Adipocyte (in vitro differentiated cells): ENCODE measurements at regions not wholly inside any gene's neighbourhood (a gene's known extent, or its start where the extent isn't known, plus 50 kb on each side); places are given as distances from the start of the nearest gene placed in this dataset.
"Not testable (repeated sequence)": the region's sequence is repeated elsewhere in the genome, so short reads cannot be mapped to it uniquely, and the experiment has no call there.

Source experiments
- DNase-seq: peaks from one replicate; pipeline ENCODE4 v3.0.0-alpha.2; 2015; ENCODE audit warnings: low read depth
- H3K27me3 ChIP-seq: replicated peaks from 2 replicates; pipeline ENCODE4 v1.7.0; 2013; ENCODE audit warnings: mild to moderate bottlenecking, low read length, moderate library complexity; ENCODE audit not compliant: control insufficient read depth, insufficient read depth
- H3K36me3 ChIP-seq: 2 replicates; pipeline ENCODE4 v1.7.0; 2013; ENCODE audit warnings: low read length, mild to moderate bottlenecking, moderate library complexity; ENCODE audit not compliant: control insufficient read depth, insufficient read depth, severe bottlenecking
- H3K4me1 ChIP-seq: 2 replicates; pipeline ENCODE4 v1.7.0; 2013; ENCODE audit warnings: mild to moderate bottlenecking, low read length, moderate library complexity; ENCODE audit not compliant: control insufficient read depth, insufficient read depth
- H3K4me3 ChIP-seq: 2 replicates; pipeline ENCODE4 v1.7.0; 2013; ENCODE audit warnings: mild to moderate bottlenecking, low read length, moderate library complexity
- H3K9ac ChIP-seq: 2 replicates; pipeline ENCODE4 v1.7.0; 2013; ENCODE audit warnings: mild to moderate bottlenecking, low read length, moderate library complexity
- H3K9me3 ChIP-seq: 2 replicates; pipeline ENCODE4 v1.7.0; 2013; ENCODE audit warnings: mild to moderate bottlenecking, low read length, moderate library complexity; ENCODE audit not compliant: control insufficient read depth

DNA sequence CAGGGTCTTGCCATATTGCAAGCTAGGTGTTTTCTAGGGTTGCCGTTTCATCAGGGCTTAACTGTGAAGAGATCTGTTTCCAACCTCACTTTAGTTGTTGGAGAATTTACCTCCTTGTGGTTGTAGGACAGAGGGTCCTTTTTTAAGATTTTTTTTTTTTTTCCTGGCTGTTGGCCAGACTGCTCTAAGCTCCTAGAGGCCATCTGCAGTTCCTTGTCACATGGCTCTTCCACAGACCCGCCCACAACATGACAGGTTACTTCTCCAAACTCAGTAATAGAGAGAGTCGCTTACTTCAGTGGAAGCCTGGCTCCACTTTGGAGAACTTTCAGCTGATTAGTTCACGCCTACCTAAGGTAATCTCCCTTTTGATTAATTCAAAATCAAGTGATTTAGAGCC lies 543.7 kb downstream of the DMRTA1 start:
- no peak for DNase-seq
- H3K9ac ChIP-seq = no peak overlapping the region
- no peak overlapping the region for H3K4me3 ChIP-seq
- no peaks in the 10 kb centered on the region for H3K27me3 ChIP-seq
- no peaks in the 10 kb centered on the region for H3K36me3 ChIP-seq
- no peaks in the 10 kb centered on the region for H3K9me3 ChIP-seq
- H3K4me1 ChIP-seq = no peaks in the 10 kb centered on the region

- DNase-seq = no peak
- no peaks in the 10 kb centered on the region for H3K27me3 ChIP-seq
- H3K4me1 ChIP-seq = no peaks in the 10 kb centered on the region
- no peaks in the 10 kb centered on the region for H3K36me3 ChIP-seq
- H3K4me3 ChIP-seq = no peak overlapping the region
- H3K9me3 ChIP-seq = peaks cover 6% of the 10 kb centered on the region
- H3K9ac ChIP-seq = no peak overlapping the region
These were observed 546.2 kb downstream of the DMRTA1 start for GRCh38 chr9:22992780-22993179.

DNA sequence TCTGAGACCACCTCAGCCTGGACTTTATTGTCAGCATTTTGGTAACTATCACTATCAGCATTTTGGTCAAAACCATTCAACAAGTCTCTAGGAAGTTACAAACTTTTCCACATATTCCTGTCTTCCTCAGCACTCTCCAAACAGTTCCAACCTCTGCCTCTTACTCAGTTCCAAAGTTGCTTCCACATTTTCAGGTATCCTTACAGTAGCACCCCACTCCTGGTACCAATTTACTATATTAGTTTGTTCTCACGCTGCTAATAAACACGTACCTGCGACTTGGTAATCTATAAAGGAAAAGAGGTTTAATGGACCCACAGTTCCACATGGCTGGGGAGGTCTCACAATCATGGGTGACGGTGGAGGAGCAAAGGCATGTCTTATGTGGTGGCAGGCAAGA lies 551.3 kb downstream of the DMRTA1 start:
- Histone ChIP-seq H3K9ac (no peak overlapping the region), H3K9me3 (peaks cover 14% of the 10 kb centered on the region), H3K36me3 (no peaks in the 10 kb centered on the region), H3K4me3 (peak overlapping the region; percentile 20), H3K4me1 (no peaks in the 10 kb centered on the region), H3K27me3 (no peaks in the 10 kb centered on the region)
- no peak for DNase-seq

DNA sequence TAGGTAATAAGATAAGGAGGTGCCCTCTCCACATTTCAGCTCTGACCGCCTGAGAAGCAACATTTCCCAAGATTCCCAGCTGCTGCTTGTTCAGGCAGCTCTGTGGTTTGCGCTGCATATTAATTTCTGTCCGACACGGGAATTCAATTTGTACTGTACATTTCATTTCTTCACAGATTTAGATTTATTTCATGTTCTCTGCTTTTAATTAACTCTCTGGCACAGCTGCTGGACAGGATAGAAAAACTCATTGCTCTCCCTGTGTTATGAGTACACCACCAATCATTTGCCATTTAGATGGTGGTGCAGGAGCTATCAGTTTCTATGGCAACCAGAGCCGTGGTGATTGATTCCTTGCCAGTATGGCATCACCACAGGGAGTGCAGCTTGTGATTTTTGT lies 558.5 kb downstream of the DMRTA1 start:
- Histone ChIP-seq H3K9ac (no peak overlapping the region), H3K9me3 (no peaks in the 10 kb centered on the region), H3K36me3 (no peaks in the 10 kb centered on the region), H3K4me3 (no peak overlapping the region), H3K4me1 (no peaks in the 10 kb centered on the region), H3K27me3 (no peaks in the 10 kb centered on the region)
- peak; percentile 1 for DNase-seq

- no peak overlapping the region for H3K9ac ChIP-seq
- H3K9me3 ChIP-seq = no peaks in the 10 kb centered on the region
- H3K4me3 ChIP-seq = no peak overlapping the region
- no peaks in the 10 kb centered on the region for H3K36me3 ChIP-seq
- no peak for DNase-seq
- H3K27me3 ChIP-seq = no peaks in the 10 kb centered on the region
- no peaks in the 10 kb centered on the region for H3K4me1 ChIP-seq
These were observed 559.5 kb downstream of the DMRTA1 start for GRCh38 chr9:23006127-23006526.

GRCh38 chr9:23011669-23012068 lies 565.0 kb downstream of the DMRTA1 start:
- no peak overlapping the region for H3K4me3 ChIP-seq
- no peak overlapping the region for H3K9ac ChIP-seq
- no peaks in the 10 kb centered on the region for H3K9me3 ChIP-seq
- peak; percentile 33 for DNase-seq
- no peaks in the 10 kb centered on the region for H3K36me3 ChIP-seq
- H3K4me1 ChIP-seq = no peaks in the 10 kb centered on the region
- no peaks in the 10 kb centered on the region for H3K27me3 ChIP-seq

- Histone ChIP-seq H3K27me3 (no peaks in the 10 kb centered on the region), H3K9ac (no peak overlapping the region), H3K36me3 (no peaks in the 10 kb centered on the region), H3K4me1 (no peaks in the 10 kb centered on the region), H3K9me3 (peaks cover 5% of the 10 kb centered on the region), H3K4me3 (no peak overlapping the region)
- no peak for DNase-seq
These were observed 568.9 kb downstream of the DMRTA1 start for GRCh38 chr9:23015557-23015956.

DNA sequence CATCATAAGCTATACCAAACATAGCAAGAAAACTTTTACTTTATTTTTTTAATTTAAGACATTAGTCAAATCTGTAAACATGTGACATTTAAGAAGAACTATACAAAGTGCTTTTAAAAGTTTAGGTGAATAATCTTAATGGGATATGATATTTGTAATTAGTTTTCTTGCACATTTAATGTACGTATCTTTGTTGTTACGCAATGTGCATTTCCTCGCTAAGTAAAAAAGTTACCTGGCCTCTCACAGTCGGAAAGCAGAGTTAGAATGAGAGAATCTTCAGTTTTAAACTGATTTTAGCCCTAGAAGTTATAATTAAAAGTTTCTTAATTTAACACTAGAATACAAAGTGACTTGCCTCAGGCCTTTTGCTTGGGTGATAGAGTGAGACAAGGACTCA lies 589.8 kb downstream of the DMRTA1 start:
- DNase-seq = no peak

GRCh38 chr9:23039402-23039801 lies 592.8 kb downstream of the DMRTA1 start:
- DNase-seq = no peak
- Histone ChIP-seq H3K4me1 (no peaks in the 10 kb centered on the region), H3K9ac (no peak overlapping the region), H3K36me3 (no peaks in the 10 kb centered on the region), H3K4me3 (no peak overlapping the region), H3K9me3 (peaks cover 4% of the 10 kb centered on the region), H3K27me3 (no peaks in the 10 kb centered on the region)

More for the DNA sequence above, 589.8 kb downstream of the DMRTA1 start:
- Histone ChIP-seq H3K36me3 (no peaks in the 10 kb centered on the region), H3K27me3 (no peaks in the 10 kb centered on the region), H3K9ac (no peak overlapping the region), H3K4me3 (no peak overlapping the region), H3K9me3 (peaks cover 6% of the 10 kb centered on the region), H3K4me1 (no peaks in the 10 kb centered on the region)

DNA sequence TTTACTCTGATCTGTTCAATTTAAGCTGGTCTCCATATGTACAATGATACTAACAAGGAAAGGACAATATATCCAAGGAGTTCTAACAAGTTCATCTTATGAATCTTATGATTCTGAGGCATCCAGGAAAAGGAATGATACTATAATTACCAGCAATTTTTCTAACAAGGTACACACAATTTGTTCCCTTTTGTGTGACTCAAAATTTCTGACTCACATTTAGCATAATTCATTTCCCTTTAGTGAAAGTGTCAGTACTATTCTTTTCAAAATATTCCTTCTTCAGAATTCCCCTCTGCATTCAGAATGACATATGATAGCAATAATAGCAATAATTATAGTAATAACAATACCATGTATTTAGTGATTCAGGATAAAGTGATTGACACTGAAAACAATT lies 594.8 kb downstream of the DMRTA1 start:
- Histone ChIP-seq H3K4me3 (no peak overlapping the region), H3K9ac (no peak overlapping the region), H3K4me1 (no peaks in the 10 kb centered on the region), H3K27me3 (no peaks in the 10 kb centered on the region), H3K36me3 (no peaks in the 10 kb centered on the region), H3K9me3 (no peaks in the 10 kb centered on the region)
- no peak for DNase-seq

- H3K4me3 ChIP-seq = no peak overlapping the region
- no peak overlapping the region for H3K9ac ChIP-seq
- no peaks in the 10 kb centered on the region for H3K27me3 ChIP-seq
- peak; percentile 20 for DNase-seq
- H3K9me3 ChIP-seq = no peaks in the 10 kb centered on the region
- H3K36me3 ChIP-seq = no peaks in the 10 kb centered on the region
- H3K4me1 ChIP-seq = no peaks in the 10 kb centered on the region
These were observed 597.9 kb downstream of the DMRTA1 start for GRCh38 chr9:23044549-23044948.

DNA sequence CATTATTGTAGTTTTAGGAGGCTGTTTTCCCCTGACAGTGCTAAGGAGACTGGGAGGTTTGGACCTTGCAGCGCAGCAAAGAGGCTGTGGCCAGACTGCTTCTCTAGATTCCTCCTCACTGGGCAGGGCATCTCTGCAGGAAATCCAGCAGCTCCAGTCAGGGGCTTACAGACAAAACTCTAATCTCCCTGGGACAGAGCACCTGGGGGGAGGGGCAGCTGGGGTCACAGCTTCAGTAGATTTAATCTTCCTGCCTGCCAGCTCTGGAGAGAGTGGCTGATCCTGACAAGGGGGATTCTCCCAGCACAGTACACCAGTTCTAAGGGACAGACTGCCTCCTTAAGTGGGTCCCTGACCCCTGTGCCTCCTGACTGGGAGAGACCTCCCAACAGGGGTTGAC lies 599.4 kb downstream of the DMRTA1 start:
- DNase-seq, H3K9ac ChIP-seq, H3K4me1 ChIP-seq, H3K9me3 ChIP-seq, H3K27me3 ChIP-seq, H3K36me3 ChIP-seq, H3K4me3 ChIP-seq: not testable (repeated sequence)
